ENCODE measurements at regions not wholly inside any gene's neighbourhood (a gene's known extent, or its start where the extent isn't known, plus 50 kb on each side); places are given as distances from the start of the nearest gene placed in this dataset.

DNA sequence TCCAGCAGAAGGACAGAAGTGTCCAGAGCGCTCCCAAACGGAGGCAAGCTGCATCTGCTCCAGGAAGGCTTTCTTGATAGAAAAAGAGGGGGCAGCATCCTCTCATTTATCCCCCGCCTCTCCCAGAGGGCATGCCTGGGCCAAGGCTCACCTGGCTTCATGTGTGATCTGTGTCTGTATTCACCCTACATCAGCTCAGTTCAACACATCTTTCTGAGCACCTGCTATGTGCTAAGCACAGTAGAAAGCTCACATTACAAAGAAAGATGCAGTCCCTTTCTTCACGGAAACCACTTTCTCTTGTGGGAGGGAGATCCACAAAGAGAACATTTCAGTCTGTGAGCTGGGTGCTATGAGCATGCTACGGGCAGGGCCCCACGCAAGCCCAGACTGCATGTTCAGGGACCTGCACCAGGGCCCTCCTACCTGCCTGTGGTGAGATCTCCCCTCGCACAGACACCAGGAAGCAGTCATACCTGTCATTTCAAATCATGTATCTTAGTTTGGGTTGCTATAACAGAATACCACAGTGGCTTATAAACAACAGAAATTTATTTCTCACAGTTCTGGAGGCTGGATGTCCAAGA lies 90.7 kb downstream of the PDCL3 start:
- DNase-seq (ENCODE audit: low spot score in 2 of 2), result no peak
- H3K9me3 ChIP-seq, result peaks cover 0 to 5% of the 10 kb centered on the region in 2 donors
- intact Hi-C loops (cut with DNase I), result no loop called here
- TF ChIP-seq, protein P1, sequence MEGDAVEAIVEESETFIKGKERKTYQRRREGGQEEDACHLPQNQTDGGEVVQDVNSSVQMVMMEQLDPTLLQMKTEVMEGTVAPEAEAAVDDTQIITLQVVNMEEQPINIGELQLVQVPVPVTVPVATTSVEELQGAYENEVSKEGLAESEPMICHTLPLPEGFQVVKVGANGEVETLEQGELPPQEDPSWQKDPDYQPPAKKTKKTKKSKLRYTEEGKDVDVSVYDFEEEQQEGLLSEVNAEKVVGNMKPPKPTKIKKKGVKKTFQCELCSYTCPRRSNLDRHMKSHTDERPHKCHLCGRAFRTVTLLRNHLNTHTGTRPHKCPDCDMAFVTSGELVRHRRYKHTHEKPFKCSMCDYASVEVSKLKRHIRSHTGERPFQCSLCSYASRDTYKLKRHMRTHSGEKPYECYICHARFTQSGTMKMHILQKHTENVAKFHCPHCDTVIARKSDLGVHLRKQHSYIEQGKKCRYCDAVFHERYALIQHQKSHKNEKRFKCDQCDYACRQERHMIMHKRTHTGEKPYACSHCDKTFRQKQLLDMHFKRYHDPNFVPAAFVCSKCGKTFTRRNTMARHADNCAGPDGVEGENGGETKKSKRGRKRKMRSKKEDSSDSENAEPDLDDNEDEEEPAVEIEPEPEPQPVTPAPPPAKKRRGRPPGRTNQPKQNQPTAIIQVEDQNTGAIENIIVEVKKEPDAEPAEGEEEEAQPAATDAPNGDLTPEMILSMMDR (IDR thresholded peaks at IDR 0.05), result no peak
- no peak overlapping the region for H3K27ac ChIP-seq
- no peaks in the 10 kb centered on the region for H3K27me3 ChIP-seq
- H3K36me3 ChIP-seq, result no peaks in the 10 kb centered on the region
- H3K4me3 ChIP-seq, result no peak overlapping the region
- H3K4me1 ChIP-seq, result no peaks in the 10 kb centered on the region

GRCh38 chr2:100654611-100655010 lies 91.8 kb downstream of the PDCL3 start:
- intact Hi-C loops (cut with DNase I), result no loop called here
- Histone ChIP-seq H3K27me3 (no peaks in the 10 kb centered on the region), H3K9me3 (peaks cover 0 to 5% of the 10 kb centered on the region in 2 donors), H3K36me3 (no peaks in the 10 kb centered on the region), H3K4me1 (no peaks in the 10 kb centered on the region), H3K4me3 (no peak overlapping the region), H3K27ac (no peak overlapping the region)
- TF ChIP-seq, protein P1 (IDR thresholded peaks at IDR 0.05), result no peak
- no peak for DNase-seq (ENCODE audit: low spot score in 2 of 2)

GRCh38 chr2:100655446-100655845 lies 92.7 kb downstream of the PDCL3 start:
- no peaks in the 10 kb centered on the region for H3K36me3 ChIP-seq
- no peak overlapping the region for H3K4me3 ChIP-seq
- no peak for DNase-seq (ENCODE audit: low spot score in 2 of 2)
- H3K27me3 ChIP-seq, result no peaks in the 10 kb centered on the region
- TF ChIP-seq, protein P1 (IDR thresholded peaks at IDR 0.05), result no peak
- peaks cover 0 to 5% of the 10 kb centered on the region in 2 donors for H3K9me3 ChIP-seq
- no peaks in the 10 kb centered on the region for H3K4me1 ChIP-seq
- no peak overlapping the region for H3K27ac ChIP-seq
- intact Hi-C loops (cut with DNase I), result no loop called here

GRCh38 chr2:100655936-100656534 lies 93.2 kb downstream of the PDCL3 start:
- TF ChIP-seq, protein P1 (IDR thresholded peaks at IDR 0.05), result no peak
- DNase-seq (ENCODE audit: low spot score in 2 of 2), result no peak
- Histone ChIP-seq H3K27me3 (no peaks in the 10 kb centered on the region), H3K4me3 (no peak overlapping the region), H3K9me3 (peaks cover 0 to 4% of the 10 kb centered on the region in 2 donors), H3K36me3 (no peaks in the 10 kb centered on the region), H3K4me1 (no peaks in the 10 kb centered on the region), H3K27ac (no peak overlapping the region)
- intact Hi-C loops (cut with DNase I), result no loop called here

DNA sequence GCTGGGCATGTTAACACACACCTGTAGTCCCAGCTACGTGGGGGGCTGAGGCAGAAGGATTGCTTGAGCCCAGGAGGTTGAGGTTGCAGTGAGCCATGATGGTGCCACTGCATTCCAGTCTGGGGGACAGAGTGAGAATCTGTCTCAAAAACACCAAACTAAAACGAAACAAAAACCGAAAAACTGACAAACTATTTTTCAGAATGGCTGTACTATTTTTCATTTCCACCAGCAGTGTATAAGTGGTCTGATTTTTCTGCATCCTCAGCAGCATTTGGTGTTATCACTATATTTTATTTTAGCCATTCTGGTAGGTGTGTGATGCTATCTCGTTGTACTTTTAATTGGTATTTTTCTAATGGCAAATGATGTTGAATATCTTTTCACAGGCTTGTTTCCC lies 95.2 kb downstream of the PDCL3 start:
- intact Hi-C loops (cut with DNase I), result no loop called here
- TF ChIP-seq, protein P1 (IDR thresholded peaks at IDR 0.05), result no peak

More for the DNA sequence above, 95.2 kb downstream of the PDCL3 start:
- no peaks in the 10 kb centered on the region for H3K36me3 ChIP-seq
- no peaks in the 10 kb centered on the region for H3K27me3 ChIP-seq
- no peaks in the 10 kb centered on the region for H3K4me1 ChIP-seq
- H3K27ac ChIP-seq, result no peak overlapping the region
- no peak overlapping the region for H3K4me3 ChIP-seq
- no peaks in the 10 kb centered on the region for H3K9me3 ChIP-seq
- no peak for DNase-seq (ENCODE audit: low spot score in 2 of 2)
